Naive thymus-derived CD4-positive, alpha-beta T cell (primary cell): ENCODE measurements at regions not wholly inside any gene's neighbourhood (a gene's known extent, or its start where the extent isn't known, plus 50 kb on each side); places are given as distances from the start of the nearest gene placed in this dataset.

Experiments
- ATAC-seq: fragments of 150-1000 bp; cut with Tn5 transposase; 2 replicates; pipeline ENCODE4 v1.10.0; 2021; ENCODE audit warnings: mild to moderate bottlenecking, moderate library complexity
- CTCF ChIA-PET: fragments of 350-600 bp; sonication (Branson Sonifier 250); formaldehyde crosslinking; loops from one replicate; lab custom pipeline; 2021; ENCODE audit warnings: antibody characterized with exemption; lab: Charles Lee
- POLR2A ChIA-PET: fragments of 350-600 bp; sonication (Branson Sonifier 250); formaldehyde crosslinking; loops from one replicate; lab custom pipeline; 2021; ENCODE audit warnings: antibody characterized with exemption, inconsistent platforms; lab: Charles Lee
- DNase-seq, 9 donors: peaks; one replicate each; pipeline versions ENCODE4 v3.0.0 to v3.0.0-alpha.2; 2020 to 2022; ENCODE audit warnings: mixed read lengths in 1 of 9
- H3K27ac ChIP-seq: one replicate; pipeline ENCODE4 v1.7.0; 2013; ENCODE audit warnings: mild to moderate bottlenecking, low read depth, low read length, moderate library complexity
- H3K27me3 ChIP-seq, 2 donors: one replicate each; pipeline ENCODE4 v1.7.0; 2013; ENCODE audit warnings: low read length in 2 of 2, mild to moderate bottlenecking in 2 of 2, moderate library complexity in 2 of 2; ENCODE audit not compliant: control insufficient read depth in 2 of 2, insufficient read depth in 2 of 2
- H3K36me3 ChIP-seq, 3 experiments: 1 replicate in 2 of 3; 2 replicates in 1 of 3; pipeline ENCODE4 v1.7.0; 2013; ENCODE audit warnings: low read length in 3 of 3, mild to moderate bottlenecking in 3 of 3, moderate library complexity in 1 of 3; ENCODE audit not compliant: insufficient read depth in 3 of 3, control insufficient read depth in 2 of 3
- H3K4me1 ChIP-seq, 2 donors: one replicate each; pipeline ENCODE4 v1.7.0; 2013; ENCODE audit warnings: low read length in 2 of 2, mild to moderate bottlenecking in 2 of 2, moderate library complexity in 1 of 2; ENCODE audit not compliant: control insufficient read depth in 2 of 2, insufficient read depth in 2 of 2
- H3K4me3 ChIP-seq: 2 replicates; pipeline ENCODE4 v1.7.0; 2013; ENCODE audit warnings: mild to moderate bottlenecking, low read length
- H3K9me3 ChIP-seq, 3 experiments: 1 replicate in 2 of 3; 2 replicates in 1 of 3; pipeline ENCODE4 v1.7.0; 2013; ENCODE audit warnings: low read length in 3 of 3; ENCODE audit not compliant: control insufficient read depth in 2 of 3
- H3K27ac Mint-ChIP-seq, 9 donors: one replicate each; pipeline ENCODE4 v1.8.0; 2020 to 2022; ENCODE audit warnings: mixed read lengths in 9 of 9, mild to moderate bottlenecking in 8 of 9, moderate library complexity in 5 of 9, inconsistent platforms in 2 of 9
- H3K27me3 Mint-ChIP-seq, 5 donors: one replicate each; pipeline ENCODE4 v1.8.0; 2021 to 2022; ENCODE audit warnings: mixed read lengths in 5 of 5, mild to moderate bottlenecking in 1 of 5
- H3K36me3 Mint-ChIP-seq, 5 donors: one replicate each; pipeline ENCODE4 v1.8.0; 2020 to 2022; ENCODE audit warnings: mixed read lengths in 5 of 5, mild to moderate bottlenecking in 3 of 5, inconsistent platforms in 1 of 5
- H3K4me1 Mint-ChIP-seq, 7 donors: one replicate each; pipeline ENCODE4 v1.8.0; 2020 to 2022; ENCODE audit warnings: mixed read lengths in 7 of 7, mild to moderate bottlenecking in 3 of 7, inconsistent platforms in 1 of 7
- H3K4me3 Mint-ChIP-seq, 10 donors: one replicate each; pipeline ENCODE4 v1.8.0; 2020 to 2022; ENCODE audit warnings: mild to moderate bottlenecking in 10 of 10, mixed read lengths in 10 of 10, moderate library complexity in 6 of 10, inconsistent platforms in 2 of 10
- H3K9me3 Mint-ChIP-seq, 11 donors: one replicate each; pipeline ENCODE4 v1.8.0; 2020 to 2022; ENCODE audit warnings: mixed read lengths in 11 of 11, mild to moderate bottlenecking in 4 of 11, inconsistent platforms in 1 of 11, moderate library complexity in 1 of 11
- intact Hi-C, 2 donors: fragments of 100-400 bp; cut with micrococcal nuclease; formaldehyde crosslinking; loops; one replicate each; pipeline ENCODE4 v1.15.1; 2023

GRCh38 chrX:39827951-39828350 is 269.8 kb downstream of the BCOR start:
- H3K27me3 ChIP-seq: no peaks in the 10 kb centered on the region
- no peak overlapping the region for H3K4me3 Mint-ChIP-seq
- peaks cover 0 to 6% (median 0%) of the 10 kb centered on the region in 7 donors for H3K4me1 Mint-ChIP-seq
- H3K36me3 Mint-ChIP-seq: peaks cover 0 to 13% (median 4%) of the 10 kb centered on the region in 5 donors
- no peaks in the 10 kb centered on the region for H3K4me1 ChIP-seq
- peaks cover 0 to 5% (median 0%) of the 10 kb centered on the region in 11 donors for H3K9me3 Mint-ChIP-seq
- H3K9me3 ChIP-seq: no peaks in the 10 kb centered on the region
- no peaks in the 10 kb centered on the region for H3K36me3 ChIP-seq
- ATAC-seq (no peak), DNase-seq (no peak)
- H3K27me3 Mint-ChIP-seq: no peaks in the 10 kb centered on the region
- ChIA-PET CTCF (no interaction called here), POLR2A (no interaction called here)
- H3K27ac ChIP-seq: no peak overlapping the region
- intact Hi-C loops: no loop called here
- H3K4me3 ChIP-seq: no peak overlapping the region
- H3K27ac Mint-ChIP-seq: no peak overlapping the region

GRCh38 chrX:39828971-39829370 is 268.8 kb downstream of the BCOR start:
- Histone ChIP-seq H3K27ac (no peak overlapping the region), H3K9me3 (no peaks in the 10 kb centered on the region), H3K4me1 (no peaks in the 10 kb centered on the region), H3K27me3 (no peaks in the 10 kb centered on the region), H3K36me3 (no peaks in the 10 kb centered on the region), H3K4me3 (no peak overlapping the region)
- ChIA-PET POLR2A (interaction anchor here (0.9 kb wide), 1 partner anchor 269 kb away, joined by 3 read pairs; the partner anchor contains the start of gene BCOR), CTCF (interaction anchor here (0.6 kb wide), 1 partner anchor 1000 kb away, joined by 3 read pairs; no protein-coding TSS in a partner anchor)
- ATAC-seq (no peak), DNase-seq (no peak)
- Mint-ChIP-seq H3K36me3 (peaks cover 0 to 4% (median 0%) of the 10 kb centered on the region in 5 donors), H3K4me3 (no peak overlapping the region), H3K27me3 (no peaks in the 10 kb centered on the region), H3K27ac (no peak overlapping the region), H3K4me1 (peaks cover 0 to 2% (median 0%) of the 10 kb centered on the region in 7 donors), H3K9me3 (peaks cover 0 to 1% (median 0%) of the 10 kb centered on the region in 11 donors)
- intact Hi-C loops: no loop called here

- intact Hi-C loops: no loop called here
- Histone ChIP-seq H3K4me1 (no peaks in the 10 kb centered on the region), H3K4me3 (no peak overlapping the region), H3K9me3 (no peaks in the 10 kb centered on the region), H3K27me3 (no peaks in the 10 kb centered on the region), H3K36me3 (no peaks in the 10 kb centered on the region), H3K27ac (no peak overlapping the region)
- Mint-ChIP-seq H3K27me3 (no peaks in the 10 kb centered on the region), H3K27ac (no peak overlapping the region), H3K9me3 (peaks cover 0 to 2% (median 0%) of the 10 kb centered on the region in 11 donors), H3K4me1 (no peaks in the 10 kb centered on the region), H3K36me3 (peaks cover 0 to 4% (median 0%) of the 10 kb centered on the region in 5 donors), H3K4me3 (no peak overlapping the region)
- no peak for DNase-seq
- CTCF ChIA-PET: no interaction called here
- ATAC-seq: no peak
- POLR2A ChIA-PET: no interaction called here
Measured at GRCh38 chrX:39829965-39830364, 267.8 kb downstream of the BCOR start.

- intact Hi-C loops: no loop called here
- POLR2A ChIA-PET: no interaction called here
- peaks cover 0 to 2% (median 0%) of the 10 kb centered on the region in 11 donors for H3K9me3 Mint-ChIP-seq
- H3K4me1 Mint-ChIP-seq: no peaks in the 10 kb centered on the region
- H3K4me3 Mint-ChIP-seq: no peak overlapping the region
- ATAC-seq: no peak
- H3K9me3 ChIP-seq: no peaks in the 10 kb centered on the region
- H3K4me1 ChIP-seq: no peaks in the 10 kb centered on the region
- no peaks in the 10 kb centered on the region for H3K27me3 ChIP-seq
- H3K4me3 ChIP-seq: no peak overlapping the region
- H3K27ac ChIP-seq: no peak overlapping the region
- no peaks in the 10 kb centered on the region for H3K27me3 Mint-ChIP-seq
- CTCF ChIA-PET: no interaction called here
- H3K27ac Mint-ChIP-seq: no peak overlapping the region
- no peaks in the 10 kb centered on the region for H3K36me3 ChIP-seq
- peaks cover 0 to 7% (median 0%) of the 10 kb centered on the region in 5 donors for H3K36me3 Mint-ChIP-seq
- DNase-seq: no peak
Measured at GRCh38 chrX:39830414-39830813, 267.3 kb downstream of the BCOR start.

- peaks cover 0 to 2% (median 0%) of the 10 kb centered on the region in 11 donors for H3K9me3 Mint-ChIP-seq
- DNase-seq (no peak), ATAC-seq (no peak)
- no peak overlapping the region for H3K27ac Mint-ChIP-seq
- Histone ChIP-seq H3K4me3 (no peak overlapping the region), H3K36me3 (no peaks in the 10 kb centered on the region), H3K27ac (no peak overlapping the region), H3K27me3 (no peaks in the 10 kb centered on the region), H3K4me1 (no peaks in the 10 kb centered on the region), H3K9me3 (no peaks in the 10 kb centered on the region)
- intact Hi-C loops: no loop called here
- peaks cover 0 to 4% (median 0%) of the 10 kb centered on the region in 5 donors for H3K36me3 Mint-ChIP-seq
- H3K4me3 Mint-ChIP-seq: no peak overlapping the region
- CTCF ChIA-PET: no interaction called here
- no peaks in the 10 kb centered on the region for H3K27me3 Mint-ChIP-seq
- peaks cover 0 to 2% (median 0%) of the 10 kb centered on the region in 7 donors for H3K4me1 Mint-ChIP-seq
- POLR2A ChIA-PET: no interaction called here
Measured at GRCh38 chrX:39832211-39832610, 265.5 kb downstream of the BCOR start.

- no peak overlapping the region for H3K4me3 ChIP-seq
- ATAC-seq (no peak), DNase-seq (no peak)
- H3K4me1 ChIP-seq: no peaks in the 10 kb centered on the region
- H3K27ac Mint-ChIP-seq: no peak overlapping the region
- no peaks in the 10 kb centered on the region for H3K9me3 ChIP-seq
- H3K27me3 Mint-ChIP-seq: no peaks in the 10 kb centered on the region
- H3K36me3 Mint-ChIP-seq: peaks cover 0 to 4% (median 0%) of the 10 kb centered on the region in 5 donors
- ChIA-PET CTCF (interaction anchor here (0.5 kb wide), 1 partner anchor 61 kb away, joined by 3 read pairs; no protein-coding TSS in a partner anchor), POLR2A (no interaction called here)
- H3K27me3 ChIP-seq: no peaks in the 10 kb centered on the region
- intact Hi-C loops: no loop called here
- peaks cover 0 to 2% (median 0%) of the 10 kb centered on the region in 11 donors for H3K9me3 Mint-ChIP-seq
- H3K4me3 Mint-ChIP-seq: no peak overlapping the region
- no peaks in the 10 kb centered on the region for H3K36me3 ChIP-seq
- H3K4me1 Mint-ChIP-seq: peaks cover 0 to 2% (median 0%) of the 10 kb centered on the region in 7 donors
- H3K27ac ChIP-seq: no peak overlapping the region
Measured at GRCh38 chrX:39834600-39834999, 263.2 kb downstream of the BCOR start.

GRCh38 chrX:39835241-39835640 is 262.5 kb downstream of the BCOR start:
- DNase-seq: no peak
- Histone ChIP-seq H3K9me3 (no peaks in the 10 kb centered on the region), H3K4me3 (no peak overlapping the region), H3K4me1 (no peaks in the 10 kb centered on the region), H3K27ac (no peak overlapping the region), H3K27me3 (no peaks in the 10 kb centered on the region), H3K36me3 (no peaks in the 10 kb centered on the region)
- Mint-ChIP-seq H3K9me3 (peaks cover 0 to 2% (median 0%) of the 10 kb centered on the region in 11 donors), H3K4me1 (peaks cover 0 to 2% (median 0%) of the 10 kb centered on the region in 7 donors), H3K4me3 (no peak overlapping the region), H3K36me3 (peaks cover 0 to 4% (median 0%) of the 10 kb centered on the region in 5 donors), H3K27me3 (no peaks in the 10 kb centered on the region), H3K27ac (no peak overlapping the region)
- ChIA-PET CTCF (interaction anchor here (0.5 kb wide), 1 partner anchor 62 kb away, joined by 3 read pairs; no protein-coding TSS in a partner anchor), POLR2A (no interaction called here)
- no peak for ATAC-seq
- intact Hi-C loops: no loop called here
